ENCODE measurements at regions not wholly inside any gene's neighbourhood (a gene's known extent, or its start where the extent isn't known, plus 50 kb on each side); places are given as distances from the start of the nearest gene placed in this dataset.
A peak's percentile ranks its signal among the peaks of the same experiment; 100 is the strongest.

DNA sequence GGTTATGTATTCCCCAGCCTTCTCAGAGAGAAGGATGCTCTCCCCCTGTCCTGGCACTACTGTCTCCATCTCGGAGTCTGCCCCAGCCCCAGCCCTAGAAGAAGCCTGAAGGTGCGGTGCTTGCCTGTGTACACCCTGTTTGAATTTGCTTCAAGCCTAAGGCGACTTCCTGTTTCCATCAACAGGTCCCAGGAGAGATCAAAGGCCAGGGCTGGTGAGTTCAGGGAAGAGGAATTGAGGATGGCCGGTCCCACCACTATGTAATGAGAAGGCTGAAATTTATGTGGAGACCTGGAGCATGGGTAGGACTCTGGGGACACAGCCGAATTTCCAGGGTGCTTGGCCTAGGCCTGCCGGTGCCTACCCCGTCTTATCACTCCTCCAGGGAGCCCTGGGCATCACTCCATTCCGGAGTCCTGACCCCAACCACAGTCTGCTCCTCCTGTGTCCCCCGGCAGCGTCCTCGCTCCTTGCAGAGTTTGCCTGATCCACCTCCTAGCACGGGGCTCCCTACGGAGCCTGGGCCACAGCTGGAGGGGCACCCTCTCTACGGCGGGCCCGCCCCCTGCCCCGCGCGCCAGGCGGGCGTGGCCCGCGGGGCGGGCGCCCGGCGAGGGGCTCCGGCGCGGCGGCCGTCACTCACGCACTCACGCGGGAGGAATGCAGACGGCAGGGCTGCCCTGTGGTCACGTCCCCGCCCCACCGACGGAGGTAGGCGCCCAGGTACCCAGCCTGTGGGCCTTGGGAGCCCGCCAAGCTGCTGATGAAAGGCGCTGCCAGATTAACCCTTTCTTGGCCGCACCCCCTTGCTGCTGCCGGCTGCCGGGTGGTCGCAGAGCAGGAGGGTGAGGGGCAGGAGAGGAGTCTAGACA, 53.8 kb upstream of the TAC4 start:
- Histone ChIP-seq H3K14ac (ENCODE audit: low read length in 2 of 2) (no peak overlapping the region), H3K4me1 (ENCODE audit: control insufficient read depth, insufficient read depth, low read depth, low read length) (peaks cover 8% of the 10 kb centered on the region)
- 8% methylated on average over 47 of the region's 47 CpGs for WGBS

DNA sequence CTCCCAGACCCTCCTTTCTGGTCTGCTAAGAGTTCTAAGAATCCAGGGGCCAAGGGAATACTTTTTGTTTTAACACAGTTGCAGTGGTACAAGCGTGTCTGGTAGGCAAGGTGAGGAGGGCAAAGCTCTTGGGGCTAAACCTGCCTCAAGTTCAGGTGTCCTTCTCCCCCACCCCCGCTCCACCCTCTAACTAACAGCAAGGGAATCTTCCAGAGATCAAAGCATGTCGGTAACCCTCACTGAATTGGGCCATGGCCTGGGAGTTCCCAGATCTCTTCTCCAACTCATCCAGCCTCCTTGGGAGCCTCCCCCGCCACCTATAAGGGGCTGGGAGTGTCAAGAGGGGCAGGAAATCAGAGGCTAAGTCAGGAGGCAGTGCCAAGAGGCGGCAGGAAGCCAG, 55.7 kb upstream of the TAC4 start:
- Histone ChIP-seq H2BK15ac (ENCODE audit: low read depth, poor library complexity, severe bottlenecking) (no peak overlapping the region), H2BK12ac (ENCODE audit: low read length in 2 of 2) (no peak overlapping the region), H3K27me3 (ENCODE audit: control insufficient read depth in 1 of 2, insufficient read depth in 1 of 2, low read length in 2 of 2) (peaks cover 92 to 96% of the 10 kb centered on the region in 2 experiments), H3K27ac (ENCODE audit: low read length, poor library complexity, severe bottlenecking) (no peak overlapping the region), H4K8ac (ENCODE audit: low read length) (no peak overlapping the region), H3K4me2 (ENCODE audit: low read length, poor library complexity, severe bottlenecking) (no peak overlapping the region), H3K4me1 (ENCODE audit: control insufficient read depth, insufficient read depth, low read depth, low read length) (peaks cover 8% of the 10 kb centered on the region), H4K91ac (ENCODE audit: low read length) (no peak overlapping the region), H3K9ac (ENCODE audit: low read length) (no peak overlapping the region), H2BK5ac (ENCODE audit: low read depth, low read length, poor library complexity, severe bottlenecking) (no peak overlapping the region), H3K14ac (ENCODE audit: low read length in 2 of 2) (no peak overlapping the region), H2BK120ac (ENCODE audit: low read depth, low read length) (no peak overlapping the region), H2AFZ (ENCODE audit: low read depth, low read length) (no peak overlapping the region), H3K4ac (ENCODE audit: low read depth in 1 of 2, low read length in 2 of 2) (no peak overlapping the region), H2AK5ac (ENCODE audit: low read length, severe bottlenecking) (no peak overlapping the region), H3K18ac (ENCODE audit: low read depth in 1 of 2, low read length in 2 of 2) (no peak overlapping the region), H3K23ac (ENCODE audit: low read length in 2 of 2) (no peak overlapping the region), H3K79me1 (replicated peaks; ENCODE audit: low read length, poor library complexity, severe bottlenecking) (no peaks in the 10 kb centered on the region), H3K9me3 (ENCODE audit: control insufficient read depth, low read length) (no peaks in the 10 kb centered on the region), H3K4me3 (ENCODE audit: insufficient read depth in 1 of 2, low read depth in 1 of 2, low read length in 2 of 2) (no peak overlapping the region), H3K36me3 (ENCODE audit: control insufficient read depth in 1 of 2, insufficient read depth in 2 of 2, low read depth in 1 of 2, low read length in 2 of 2) (no peaks in the 10 kb centered on the region)
- DNase-seq: no peak
- 51% methylated on average over 3 of the region's 5 CpGs for WGBS

More for the DNA sequence above, 53.8 kb upstream of the TAC4 start:
- Histone ChIP-seq H3K4me3 (ENCODE audit: insufficient read depth in 1 of 2, low read depth in 1 of 2, low read length in 2 of 2) (peak overlapping the region in 1 of 2 experiments; percentile 8), H3K27me3 (ENCODE audit: control insufficient read depth in 1 of 2, insufficient read depth in 1 of 2, low read length in 2 of 2) (peaks cover 94 to 95% of the 10 kb centered on the region in 2 experiments), H2BK12ac (ENCODE audit: low read length in 2 of 2) (no peak overlapping the region), H3K36me3 (ENCODE audit: control insufficient read depth in 1 of 2, insufficient read depth in 2 of 2, low read depth in 1 of 2, low read length in 2 of 2) (no peaks in the 10 kb centered on the region), H3K27ac (ENCODE audit: low read length, poor library complexity, severe bottlenecking) (no peak overlapping the region), H3K4me2 (ENCODE audit: low read length, poor library complexity, severe bottlenecking) (no peak overlapping the region), H3K4ac (ENCODE audit: low read depth in 1 of 2, low read length in 2 of 2) (no peak overlapping the region), H3K18ac (ENCODE audit: low read depth in 1 of 2, low read length in 2 of 2) (no peak overlapping the region), H4K91ac (ENCODE audit: low read length) (no peak overlapping the region), H2AK5ac (ENCODE audit: low read length, severe bottlenecking) (no peak overlapping the region), H2BK120ac (ENCODE audit: low read depth, low read length) (no peak overlapping the region), H3K9me3 (ENCODE audit: control insufficient read depth, low read length) (no peaks in the 10 kb centered on the region), H2BK5ac (ENCODE audit: low read depth, low read length, poor library complexity, severe bottlenecking) (no peak overlapping the region), H4K8ac (ENCODE audit: low read length) (peak overlapping the region; percentile 2), H3K23ac (ENCODE audit: low read length in 2 of 2) (no peak overlapping the region), H2BK15ac (ENCODE audit: low read depth, poor library complexity, severe bottlenecking) (no peak overlapping the region), H3K9ac (ENCODE audit: low read length) (no peak overlapping the region), H3K79me1 (replicated peaks; ENCODE audit: low read length, poor library complexity, severe bottlenecking) (no peaks in the 10 kb centered on the region), H2AFZ (ENCODE audit: low read depth, low read length) (no peak overlapping the region)
- DNase-seq: no peak

DNA sequence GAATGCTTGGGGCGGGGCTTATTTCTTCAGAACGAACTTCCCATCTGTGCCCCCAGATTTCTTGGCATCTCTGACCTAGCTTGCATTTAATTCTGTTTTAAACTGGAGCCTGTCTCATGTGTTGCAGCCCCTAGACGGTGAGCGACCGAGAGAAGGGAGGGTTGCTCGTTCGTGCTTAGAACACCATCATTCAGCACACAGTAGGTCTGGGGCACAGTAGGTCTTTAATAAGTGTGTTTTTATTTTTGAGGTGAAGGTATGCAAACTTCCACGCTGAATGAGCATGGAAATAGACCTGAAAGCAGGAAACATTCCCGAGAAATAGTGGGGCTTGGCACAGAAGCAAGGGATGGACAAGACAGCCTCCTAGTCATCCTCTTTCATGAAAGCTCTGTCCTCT, 57.0 kb upstream of the TAC4 start:
- H3K4me1 ChIP-seq (ENCODE audit: control insufficient read depth, insufficient read depth, low read depth, low read length): peaks cover 11% of the 10 kb centered on the region
- no peak overlapping the region for H2BK5ac ChIP-seq (ENCODE audit: low read depth, low read length, poor library complexity, severe bottlenecking)
- no peak overlapping the region for H3K4me2 ChIP-seq (ENCODE audit: low read length, poor library complexity, severe bottlenecking)
- H2AK5ac ChIP-seq (ENCODE audit: low read length, severe bottlenecking): no peak overlapping the region
- H3K9ac ChIP-seq (ENCODE audit: low read length): no peak overlapping the region
- peaks cover 92 to 97% of the 10 kb centered on the region in 2 experiments for H3K27me3 ChIP-seq (ENCODE audit: control insufficient read depth in 1 of 2, insufficient read depth in 1 of 2, low read length in 2 of 2)
- no peak overlapping the region for H3K18ac ChIP-seq (ENCODE audit: low read depth in 1 of 2, low read length in 2 of 2)
- no peak overlapping the region for H3K4ac ChIP-seq (ENCODE audit: low read depth in 1 of 2, low read length in 2 of 2)
- 72% methylated on average over 9 of the region's 9 CpGs for WGBS
- no peak overlapping the region for H3K27ac ChIP-seq (ENCODE audit: low read length, poor library complexity, severe bottlenecking)
- no peak overlapping the region for H2BK12ac ChIP-seq (ENCODE audit: low read length in 2 of 2)
- H2AFZ ChIP-seq (ENCODE audit: low read depth, low read length): no peak overlapping the region
- H3K36me3 ChIP-seq (ENCODE audit: control insufficient read depth in 1 of 2, insufficient read depth in 2 of 2, low read depth in 1 of 2, low read length in 2 of 2): no peaks in the 10 kb centered on the region
- H4K8ac ChIP-seq (ENCODE audit: low read length): no peak overlapping the region
- H4K91ac ChIP-seq (ENCODE audit: low read length): no peak overlapping the region
- DNase-seq: no peak
- no peak overlapping the region for H3K4me3 ChIP-seq (ENCODE audit: insufficient read depth in 1 of 2, low read depth in 1 of 2, low read length in 2 of 2)
- no peaks in the 10 kb centered on the region for H3K9me3 ChIP-seq (ENCODE audit: control insufficient read depth, low read length)
- no peak overlapping the region for H2BK120ac ChIP-seq (ENCODE audit: low read depth, low read length)
- no peak overlapping the region for H2BK15ac ChIP-seq (ENCODE audit: low read depth, poor library complexity, severe bottlenecking)
- H3K23ac ChIP-seq (ENCODE audit: low read length in 2 of 2): no peak overlapping the region
- H3K14ac ChIP-seq (ENCODE audit: low read length in 2 of 2): no peak overlapping the region
- H3K79me1 ChIP-seq (replicated peaks; ENCODE audit: low read length, poor library complexity, severe bottlenecking): no peaks in the 10 kb centered on the region

DNA sequence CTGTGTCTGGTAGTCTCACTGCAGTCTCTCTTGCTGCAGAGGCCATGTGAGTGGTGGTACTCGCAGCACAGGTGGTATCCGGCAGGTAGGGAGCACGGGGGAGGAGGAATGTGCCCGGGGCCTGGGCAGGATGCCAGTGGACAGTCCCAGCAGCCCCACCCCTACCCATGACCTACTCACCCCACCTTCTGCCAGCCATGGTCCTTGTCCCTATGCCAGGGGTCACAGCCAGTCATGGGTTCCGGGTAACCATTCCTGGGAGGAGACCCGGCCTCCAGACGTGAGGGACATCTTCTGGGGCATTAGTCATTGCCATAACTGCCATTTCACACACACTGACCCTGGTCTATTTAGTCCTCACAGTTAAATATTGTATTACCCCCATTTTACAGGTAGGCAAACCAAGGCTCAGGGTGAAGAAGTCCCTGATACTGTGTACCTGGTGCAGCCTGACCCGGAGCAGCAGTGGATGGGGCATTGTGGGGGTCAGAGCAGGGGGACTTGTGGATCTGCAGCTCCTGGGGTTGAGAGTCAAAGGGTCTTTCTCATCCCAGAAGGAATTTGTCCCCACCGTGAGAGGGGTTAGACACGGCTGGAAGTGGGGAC, 58.8 kb upstream of the TAC4 start:
- Histone ChIP-seq H3K27ac (ENCODE audit: low read length, poor library complexity, severe bottlenecking) (no peak overlapping the region), H4K91ac (ENCODE audit: low read length) (no peak overlapping the region), H4K8ac (ENCODE audit: low read length) (no peak overlapping the region), H3K4me3 (ENCODE audit: insufficient read depth in 1 of 2, low read depth in 1 of 2, low read length in 2 of 2) (no peak overlapping the region), H3K4me2 (ENCODE audit: low read length, poor library complexity, severe bottlenecking) (no peak overlapping the region), H3K27me3 (ENCODE audit: control insufficient read depth in 1 of 2, insufficient read depth in 1 of 2, low read length in 2 of 2) (peaks cover 94% of the 10 kb centered on the region in 2 experiments), H2BK5ac (ENCODE audit: low read depth, low read length, poor library complexity, severe bottlenecking) (no peak overlapping the region), H3K4me1 (ENCODE audit: control insufficient read depth, insufficient read depth, low read depth, low read length) (peaks cover 18% of the 10 kb centered on the region), H2BK120ac (ENCODE audit: low read depth, low read length) (no peak overlapping the region), H3K23ac (ENCODE audit: low read length in 2 of 2) (no peak overlapping the region), H3K18ac (ENCODE audit: low read depth in 1 of 2, low read length in 2 of 2) (no peak overlapping the region), H3K14ac (ENCODE audit: low read length in 2 of 2) (no peak overlapping the region), H2AFZ (ENCODE audit: low read depth, low read length) (no peak overlapping the region), H2AK5ac (ENCODE audit: low read length, severe bottlenecking) (no peak overlapping the region), H3K9ac (ENCODE audit: low read length) (no peak overlapping the region), H3K79me1 (replicated peaks; ENCODE audit: low read length, poor library complexity, severe bottlenecking) (no peaks in the 10 kb centered on the region), H3K4ac (ENCODE audit: low read depth in 1 of 2, low read length in 2 of 2) (no peak overlapping the region), H2BK12ac (ENCODE audit: low read length in 2 of 2) (no peak overlapping the region), H3K36me3 (ENCODE audit: control insufficient read depth in 1 of 2, insufficient read depth in 2 of 2, low read depth in 1 of 2, low read length in 2 of 2) (no peaks in the 10 kb centered on the region), H2BK15ac (ENCODE audit: low read depth, poor library complexity, severe bottlenecking) (no peak overlapping the region), H3K9me3 (ENCODE audit: control insufficient read depth, low read length) (no peaks in the 10 kb centered on the region)
- WGBS: 87% methylated on average over 8 of the region's 10 CpGs
- DNase-seq: no peak
